Testis (tissue), 2 donors: ENCODE measurements at regions not wholly inside any gene's neighbourhood (a gene's known extent, or its start where the extent isn't known, plus 50 kb on each side); places are given as distances from the start of the nearest gene placed in this dataset.

ENCODE experiments used
- POLR2A ChIP-seq: fragments of 450-650 bp; IDR thresholded peaks from one replicate; pipeline ENCODE4 v1.6.1; 2017; ENCODE audit warnings: antibody characterized with exemption, mild to moderate bottlenecking, moderate library complexity
- TF ChIP-seq, protein P1 (sequence below), 3 experiments: fragments of 450-650 bp in 2 of 3; fragments of 200-600 bp in 1 of 3; sonication (generic) in 1 of 3; IDR thresholded peaks; one replicate each; pipeline ENCODE4 v1.5.1; 2016 to 2019; ENCODE audit warnings: antibody characterized with exemption in 3 of 3, mild to moderate bottlenecking in 2 of 3, moderate library complexity in 1 of 3

GRCh38 chr3:166447513-166447912 lies 610.3 kb upstream of the BCHE start:
- TF ChIP-seq, protein P1, sequence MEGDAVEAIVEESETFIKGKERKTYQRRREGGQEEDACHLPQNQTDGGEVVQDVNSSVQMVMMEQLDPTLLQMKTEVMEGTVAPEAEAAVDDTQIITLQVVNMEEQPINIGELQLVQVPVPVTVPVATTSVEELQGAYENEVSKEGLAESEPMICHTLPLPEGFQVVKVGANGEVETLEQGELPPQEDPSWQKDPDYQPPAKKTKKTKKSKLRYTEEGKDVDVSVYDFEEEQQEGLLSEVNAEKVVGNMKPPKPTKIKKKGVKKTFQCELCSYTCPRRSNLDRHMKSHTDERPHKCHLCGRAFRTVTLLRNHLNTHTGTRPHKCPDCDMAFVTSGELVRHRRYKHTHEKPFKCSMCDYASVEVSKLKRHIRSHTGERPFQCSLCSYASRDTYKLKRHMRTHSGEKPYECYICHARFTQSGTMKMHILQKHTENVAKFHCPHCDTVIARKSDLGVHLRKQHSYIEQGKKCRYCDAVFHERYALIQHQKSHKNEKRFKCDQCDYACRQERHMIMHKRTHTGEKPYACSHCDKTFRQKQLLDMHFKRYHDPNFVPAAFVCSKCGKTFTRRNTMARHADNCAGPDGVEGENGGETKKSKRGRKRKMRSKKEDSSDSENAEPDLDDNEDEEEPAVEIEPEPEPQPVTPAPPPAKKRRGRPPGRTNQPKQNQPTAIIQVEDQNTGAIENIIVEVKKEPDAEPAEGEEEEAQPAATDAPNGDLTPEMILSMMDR (IDR thresholded peaks at IDR 0.05) = no peak
- TF ChIP-seq POLR2A = no peak
